H9 (cell line): ENCODE measurements at regions not wholly inside any gene's neighbourhood (a gene's known extent, or its start where the extent isn't known, plus 50 kb on each side); places are given as distances from the start of the nearest gene placed in this dataset.

Experiments
- DNase-seq: peaks from one replicate; pipeline ENCODE4 v3.0.0-alpha.2; 2017
- H2AFZ ChIP-seq: one replicate; pipeline ENCODE4 v1.6.1; 2013; ENCODE audit warnings: mild to moderate bottlenecking, low read length, control low read depth, moderate library complexity
- H2AK5ac ChIP-seq: 2 replicates; pipeline ENCODE4 v1.6.1; 2013; ENCODE audit warnings: low read length, control low read depth, mixed read lengths; ENCODE audit not compliant: insufficient read length
- H2BK120ac ChIP-seq: one replicate; pipeline ENCODE4 v1.6.1; 2013; ENCODE audit warnings: low read depth, mild to moderate bottlenecking, low read length, control low read depth, inconsistent platforms; ENCODE audit not compliant: poor library complexity, severe bottlenecking
- H2BK12ac ChIP-seq: 2 replicates; pipeline ENCODE4 v1.6.1; 2013; ENCODE audit warnings: low read length, control low read depth, mixed read lengths, low read depth; ENCODE audit not compliant: insufficient read length
- H2BK15ac ChIP-seq: 2 replicates; pipeline ENCODE4 v1.6.1; 2013; ENCODE audit warnings: low read depth, low read length, control low read depth
- H2BK20ac ChIP-seq: one replicate; pipeline ENCODE4 v1.6.1; 2013; ENCODE audit warnings: low read depth, mild to moderate bottlenecking, low read length, control low read depth, inconsistent platforms; ENCODE audit not compliant: poor library complexity, severe bottlenecking
- H2BK5ac ChIP-seq: 2 replicates; pipeline ENCODE4 v1.6.1; 2013; ENCODE audit warnings: low read length, control low read depth, mixed read lengths; ENCODE audit not compliant: insufficient read length
- H3K14ac ChIP-seq: 2 replicates; pipeline ENCODE4 v1.6.1; 2013; ENCODE audit warnings: low read length, control low read depth; ENCODE audit not compliant: insufficient read depth
- H3K18ac ChIP-seq: 2 replicates; pipeline ENCODE4 v1.6.1; 2013; ENCODE audit warnings: low read depth, mild to moderate bottlenecking, mixed read lengths, low read length, control low read depth; ENCODE audit not compliant: insufficient read length
- H3K23ac ChIP-seq: 2 replicates; pipeline ENCODE4 v1.6.1; 2013; ENCODE audit warnings: low read length, control low read depth, mixed read lengths, low read depth; ENCODE audit not compliant: insufficient read length
- H3K23me2 ChIP-seq: 2 replicates; pipeline ENCODE4 v1.6.1; 2013; ENCODE audit warnings: low read depth, mild to moderate bottlenecking, mixed read lengths, low read length, control low read depth; ENCODE audit not compliant: insufficient read length, poor library complexity, severe bottlenecking
- H3K27ac ChIP-seq: 2 replicates; pipeline ENCODE4 v1.5.1; 2013; ENCODE audit warnings: low read length, control low read depth, mixed read lengths, low read depth; ENCODE audit not compliant: insufficient read length
- H3K27me3 ChIP-seq: 2 replicates; pipeline ENCODE4 v1.6.1; 2013; ENCODE audit warnings: low read length, control low read depth, inconsistent platforms; ENCODE audit not compliant: insufficient read depth
- H3K4ac ChIP-seq: 2 replicates; pipeline ENCODE4 v1.6.1; 2013; ENCODE audit warnings: low read depth, mild to moderate bottlenecking, control low read depth, inconsistent platforms, low read length, moderate library complexity
- H3K4me1 ChIP-seq: 2 replicates; pipeline ENCODE4 v1.6.1; 2013; ENCODE audit warnings: low read length, control low read depth, inconsistent platforms; ENCODE audit not compliant: insufficient read depth
- H3K4me2 ChIP-seq: 2 replicates; pipeline ENCODE4 v1.6.1; 2013; ENCODE audit warnings: low read length, control low read depth, mixed read lengths; ENCODE audit not compliant: insufficient read length, insufficient read depth
- H3K56ac ChIP-seq: 2 replicates; pipeline ENCODE4 v1.6.1; 2013; ENCODE audit warnings: low read depth, mild to moderate bottlenecking, mixed read lengths, low read length, control low read depth; ENCODE audit not compliant: insufficient read length
- H3K79me1 ChIP-seq: 2 replicates; pipeline ENCODE4 v1.6.1; 2013; ENCODE audit warnings: low read depth, mild to moderate bottlenecking, moderate library complexity, low read length, control low read depth, inconsistent platforms; ENCODE audit not compliant: insufficient read depth, poor library complexity, severe bottlenecking
- H3K79me2 ChIP-seq: 2 replicates; pipeline ENCODE4 v1.6.1; 2013; ENCODE audit warnings: low read length, control low read depth, inconsistent platforms; ENCODE audit not compliant: insufficient read depth
- H3K9ac ChIP-seq: 2 replicates; pipeline ENCODE4 v1.6.1; 2013; ENCODE audit warnings: low read length, control low read depth, mixed read lengths; ENCODE audit not compliant: insufficient read length; ENCODE audit errors: extremely low read depth
- H3K9me3 ChIP-seq: one replicate; pipeline ENCODE4 v1.6.1; 2013; ENCODE audit warnings: low read depth, low read length, inconsistent platforms; ENCODE audit not compliant: control insufficient read depth
- H3T11ph ChIP-seq: one replicate; pipeline ENCODE4 v1.6.1; 2013; ENCODE audit warnings: mild to moderate bottlenecking, low read length, control low read depth, inconsistent platforms
- H4K20me1 ChIP-seq: one replicate; pipeline ENCODE4 v1.6.1; 2013; ENCODE audit not compliant: control insufficient read depth, insufficient read length, insufficient read depth
- H4K5ac ChIP-seq: 2 replicates; pipeline ENCODE4 v1.6.1; 2013; ENCODE audit warnings: low read depth, mild to moderate bottlenecking, mixed read lengths, low read length, control low read depth; ENCODE audit not compliant: insufficient read length
- H4K8ac ChIP-seq: replicated peaks from 2 replicates; pipeline ENCODE4 v1.6.1; 2013; ENCODE audit warnings: low read length, control low read depth, mixed read lengths, low read depth; ENCODE audit not compliant: insufficient read length
- H4K91ac ChIP-seq: 2 replicates; pipeline ENCODE4 v1.6.1; 2013; ENCODE audit warnings: low read depth, mild to moderate bottlenecking, moderate library complexity, mixed read lengths, low read length, control low read depth; ENCODE audit not compliant: insufficient read length
- H3K27ac Mint-ChIP-seq, 3 experiments: 2 replicates in 2 of 3; 3 replicates in 1 of 3; pipeline ENCODE4 v1.8.0; 2020 to 2021; ENCODE audit warnings: mixed read lengths in 3 of 3, mild to moderate bottlenecking in 1 of 3, moderate library complexity in 1 of 3
- H3K27me3 Mint-ChIP-seq: 2 replicates; pipeline ENCODE4 v1.8.0; 2021; ENCODE audit warnings: low read depth, mild to moderate bottlenecking, moderate library complexity, mixed read lengths
- H3K36me3 Mint-ChIP-seq, 3 experiments: 2 replicates in 2 of 3; 3 replicates in 1 of 3; pipeline ENCODE4 v1.8.0; 2020 to 2021; ENCODE audit warnings: low read depth in 3 of 3, mixed read lengths in 3 of 3; ENCODE audit not compliant: insufficient read depth in 1 of 3
- H3K4me1 Mint-ChIP-seq, 2 experiments: 2 replicates each; pipeline ENCODE4 v1.8.0; 2020; ENCODE audit warnings: mixed read lengths in 2 of 2
- H3K4me3 Mint-ChIP-seq, 2 experiments: 2 replicates in 1 of 2; 3 replicates in 1 of 2; pipeline ENCODE4 v1.8.0; 2020 to 2021; ENCODE audit warnings: mild to moderate bottlenecking in 2 of 2, mixed read lengths in 2 of 2, moderate library complexity in 1 of 2
- H3K9me3 Mint-ChIP-seq, 2 experiments: 2 replicates in 1 of 2; 3 replicates in 1 of 2; pipeline ENCODE4 v1.8.0; 2020; ENCODE audit warnings: mild to moderate bottlenecking in 2 of 2, mixed read lengths in 2 of 2, moderate library complexity in 1 of 2
- CTCF ChIP-seq: fragments of 200-600 bp; sonication (generic); conservative IDR thresholded peaks from 3 replicates; pipeline ENCODE4 v1.8.0; 2021; ENCODE audit warnings: antibody characterized with exemption, mild to moderate bottlenecking
- WGBS: extraction: QIAGEN DNeasy Blood & Tissue Kit; methylation state at CpG from one replicate; pipeline ENCODE4 v1.1.7; 2013; ENCODE audit warnings: missing lambda C conversion rate, low lambda C conversion rate, mixed read lengths; ENCODE audit not compliant: insufficient read length; ENCODE audit errors: extremely low coverage; 5-methylcytosine and 5-hydroxymethylcytosine counted together

GRCh38 chr14:32010604-32011125 is 66.4 kb upstream of the ARHGAP5 start:
- H3K36me3 Mint-ChIP-seq: no peaks in the 10 kb centered on the region
- no peaks in the 10 kb centered on the region for H3K79me1 ChIP-seq
- H3K79me2 ChIP-seq: no peaks in the 10 kb centered on the region
- no peak overlapping the region for H3T11ph ChIP-seq
- no CpG with 5 or more reads among the region's 4 CpGs for WGBS
- no peak overlapping the region for H4K8ac ChIP-seq
- TF ChIP-seq CTCF: no peak
- H3K27me3 Mint-ChIP-seq: no peaks in the 10 kb centered on the region; the same call in 1 of the 2 replicates
- no peaks in the 10 kb centered on the region for H4K20me1 ChIP-seq
- no peak overlapping the region for H3K27ac Mint-ChIP-seq
- no peaks in the 10 kb centered on the region for H3K9me3 ChIP-seq
- no peaks in the 10 kb centered on the region for H3K9me3 Mint-ChIP-seq
- no peaks in the 10 kb centered on the region for H3K4me1 ChIP-seq
- H4K5ac ChIP-seq: no peak overlapping the region
- H2BK5ac ChIP-seq: no peak overlapping the region
- H2BK20ac ChIP-seq: no peak overlapping the region
- no peak overlapping the region for H3K27ac ChIP-seq
- no peaks in the 10 kb centered on the region for H3K27me3 ChIP-seq
- no peak overlapping the region for H2AK5ac ChIP-seq
- H3K14ac ChIP-seq: no peak overlapping the region; the same call in 1 of the 2 replicates
- no peak overlapping the region for H3K9ac ChIP-seq
- H2BK12ac ChIP-seq: no peak overlapping the region
- H3K56ac ChIP-seq: no peak overlapping the region
- H3K4ac ChIP-seq: no peak overlapping the region
- H4K91ac ChIP-seq: no peak overlapping the region
- H3K4me1 Mint-ChIP-seq: peaks cover 15 to 16% of the 10 kb centered on the region in 2 experiments
- no peak overlapping the region for H3K4me2 ChIP-seq
- H2BK15ac ChIP-seq: no peak overlapping the region
- H3K23ac ChIP-seq: no peak overlapping the region
- no peak for DNase-seq
- H2BK120ac ChIP-seq: no peak overlapping the region
- no peaks in the 10 kb centered on the region for H3K23me2 ChIP-seq
- no peak overlapping the region for H3K18ac ChIP-seq
- no peak overlapping the region for H3K4me3 Mint-ChIP-seq
- H2AFZ ChIP-seq: no peak overlapping the region
